Effector memory CD4-positive, alpha-beta T cell (primary cell): ENCODE measurements at regions not wholly inside any gene's neighbourhood (a gene's known extent, or its start where the extent isn't known, plus 50 kb on each side); places are given as distances from the start of the nearest gene placed in this dataset.
"Not testable (repeated sequence)": the region's sequence is repeated elsewhere in the genome, so short reads cannot be mapped to it uniquely, and the experiment has no call there.

Source experiments
- DNase-seq, 3 donors: peaks; one replicate each; pipeline ENCODE4 v3.0.0-alpha.2; 2020
- H3K27ac ChIP-seq: 2 replicates; pipeline ENCODE4 v1.7.0; 2013; ENCODE audit warnings: mild to moderate bottlenecking, low read length, moderate library complexity; ENCODE audit not compliant: insufficient read depth, poor library complexity, severe bottlenecking
- H3K27me3 ChIP-seq: replicated peaks from 2 replicates; pipeline ENCODE4 v1.7.0; 2013; ENCODE audit warnings: mild to moderate bottlenecking, low read length; ENCODE audit not compliant: insufficient read depth, control insufficient read depth, poor library complexity, severe bottlenecking
- H3K36me3 ChIP-seq: 2 replicates; pipeline ENCODE4 v1.7.0; 2013; ENCODE audit warnings: mild to moderate bottlenecking, low read length, moderate library complexity; ENCODE audit not compliant: control insufficient read depth, insufficient read depth
- H3K4me1 ChIP-seq: 2 replicates; pipeline ENCODE4 v1.7.0; 2013; ENCODE audit warnings: low read length, mild to moderate bottlenecking; ENCODE audit not compliant: control insufficient read depth, insufficient read depth, poor library complexity, severe bottlenecking
- H3K4me3 ChIP-seq: 2 replicates; pipeline ENCODE4 v1.7.0; 2013; ENCODE audit warnings: low read length, low read depth, mild to moderate bottlenecking; ENCODE audit not compliant: insufficient read depth, poor library complexity, severe bottlenecking
- H3K9me3 ChIP-seq: 2 replicates; pipeline ENCODE4 v1.7.0; 2013; ENCODE audit warnings: mild to moderate bottlenecking, low read length, moderate library complexity; ENCODE audit not compliant: control insufficient read depth

GRCh38 chr3:197423376-197423775 lies 125.0 kb upstream of the DLG1 start:
- H3K9me3 ChIP-seq = no peaks in the 10 kb centered on the region
- no peaks in the 10 kb centered on the region for H3K36me3 ChIP-seq
- DNase-seq = no peak
- no peak overlapping the region for H3K4me3 ChIP-seq
- no peaks in the 10 kb centered on the region for H3K4me1 ChIP-seq
- no peak overlapping the region for H3K27ac ChIP-seq
- H3K27me3 ChIP-seq = no peaks in the 10 kb centered on the region

- no peaks in the 10 kb centered on the region for H3K4me1 ChIP-seq
- no peak for DNase-seq
- no peaks in the 10 kb centered on the region for H3K36me3 ChIP-seq
- H3K4me3 ChIP-seq = no peak overlapping the region
- no peaks in the 10 kb centered on the region for H3K27me3 ChIP-seq
- no peaks in the 10 kb centered on the region for H3K9me3 ChIP-seq
- H3K27ac ChIP-seq = no peak overlapping the region
These were observed 124.1 kb upstream of the DLG1 start for GRCh38 chr3:197422506-197422905.

- no peaks in the 10 kb centered on the region for H3K4me1 ChIP-seq
- no peak for DNase-seq
- H3K9me3 ChIP-seq = no peaks in the 10 kb centered on the region
- H3K4me3 ChIP-seq = no peak overlapping the region
- no peaks in the 10 kb centered on the region for H3K27me3 ChIP-seq
- no peaks in the 10 kb centered on the region for H3K36me3 ChIP-seq
- no peak overlapping the region for H3K27ac ChIP-seq
These were observed 122.6 kb upstream of the DLG1 start for GRCh38 chr3:197421021-197421420.

GRCh38 chr3:197420566-197420965 lies 122.2 kb upstream of the DLG1 start:
- H3K9me3 ChIP-seq = no peaks in the 10 kb centered on the region
- H3K36me3 ChIP-seq = no peaks in the 10 kb centered on the region
- H3K4me3 ChIP-seq = no peak overlapping the region
- H3K4me1 ChIP-seq = no peaks in the 10 kb centered on the region
- no peak overlapping the region for H3K27ac ChIP-seq
- no peaks in the 10 kb centered on the region for H3K27me3 ChIP-seq
- DNase-seq = no peak

- no peaks in the 10 kb centered on the region for H3K27me3 ChIP-seq
- H3K27ac ChIP-seq = no peak overlapping the region
- H3K4me1 ChIP-seq = no peaks in the 10 kb centered on the region
- no peak for DNase-seq
- no peak overlapping the region for H3K4me3 ChIP-seq
- no peaks in the 10 kb centered on the region for H3K9me3 ChIP-seq
- no peaks in the 10 kb centered on the region for H3K36me3 ChIP-seq
These were observed 121.7 kb upstream of the DLG1 start for GRCh38 chr3:197420115-197420514.

- Histone ChIP-seq H3K36me3 (no peaks in the 10 kb centered on the region), H3K9me3 (no peaks in the 10 kb centered on the region), H3K27ac (no peak overlapping the region), H3K4me1 (no peaks in the 10 kb centered on the region), H3K27me3 (no peaks in the 10 kb centered on the region), H3K4me3 (no peak overlapping the region)
- DNase-seq = no peak
These were observed 121.3 kb upstream of the DLG1 start for GRCh38 chr3:197419696-197420095.

- no peaks in the 10 kb centered on the region for H3K4me1 ChIP-seq
- no peaks in the 10 kb centered on the region for H3K27me3 ChIP-seq
- H3K27ac ChIP-seq = no peak overlapping the region
- H3K36me3 ChIP-seq = no peaks in the 10 kb centered on the region
- no peaks in the 10 kb centered on the region for H3K9me3 ChIP-seq
- no peak for DNase-seq
- H3K4me3 ChIP-seq = no peak overlapping the region
These were observed 119.7 kb upstream of the DLG1 start for GRCh38 chr3:197417911-197418618.

- no peak for DNase-seq
These were observed 119.0 kb upstream of the DLG1 start for GRCh38 chr3:197417441-197417840.

GRCh38 chr3:197411899-197412298 lies 113.5 kb upstream of the DLG1 start:
- H3K27me3 ChIP-seq, DNase-seq, H3K4me1 ChIP-seq, H3K27ac ChIP-seq, H3K4me3 ChIP-seq, H3K9me3 ChIP-seq, H3K36me3 ChIP-seq: not testable (repeated sequence)

More at GRCh38 chr3:197417441-197417840, 119.0 kb upstream of the DLG1 start:
- no peak overlapping the region for H3K4me3 ChIP-seq
- H3K4me1 ChIP-seq = no peaks in the 10 kb centered on the region
- H3K27me3 ChIP-seq = no peaks in the 10 kb centered on the region
- H3K36me3 ChIP-seq = no peaks in the 10 kb centered on the region
- no peaks in the 10 kb centered on the region for H3K9me3 ChIP-seq
- no peak overlapping the region for H3K27ac ChIP-seq

GRCh38 chr3:197410170-197410569 lies 111.8 kb upstream of the DLG1 start:
- H3K27ac ChIP-seq, H3K4me3 ChIP-seq, H3K9me3 ChIP-seq, H3K27me3 ChIP-seq, H3K4me1 ChIP-seq, DNase-seq, H3K36me3 ChIP-seq: not testable (repeated sequence)
